ENCODE measurements at regions not wholly inside any gene's neighbourhood (a gene's known extent, or its start where the extent isn't known, plus 50 kb on each side); places are given as distances from the start of the nearest gene placed in this dataset.

DNA sequence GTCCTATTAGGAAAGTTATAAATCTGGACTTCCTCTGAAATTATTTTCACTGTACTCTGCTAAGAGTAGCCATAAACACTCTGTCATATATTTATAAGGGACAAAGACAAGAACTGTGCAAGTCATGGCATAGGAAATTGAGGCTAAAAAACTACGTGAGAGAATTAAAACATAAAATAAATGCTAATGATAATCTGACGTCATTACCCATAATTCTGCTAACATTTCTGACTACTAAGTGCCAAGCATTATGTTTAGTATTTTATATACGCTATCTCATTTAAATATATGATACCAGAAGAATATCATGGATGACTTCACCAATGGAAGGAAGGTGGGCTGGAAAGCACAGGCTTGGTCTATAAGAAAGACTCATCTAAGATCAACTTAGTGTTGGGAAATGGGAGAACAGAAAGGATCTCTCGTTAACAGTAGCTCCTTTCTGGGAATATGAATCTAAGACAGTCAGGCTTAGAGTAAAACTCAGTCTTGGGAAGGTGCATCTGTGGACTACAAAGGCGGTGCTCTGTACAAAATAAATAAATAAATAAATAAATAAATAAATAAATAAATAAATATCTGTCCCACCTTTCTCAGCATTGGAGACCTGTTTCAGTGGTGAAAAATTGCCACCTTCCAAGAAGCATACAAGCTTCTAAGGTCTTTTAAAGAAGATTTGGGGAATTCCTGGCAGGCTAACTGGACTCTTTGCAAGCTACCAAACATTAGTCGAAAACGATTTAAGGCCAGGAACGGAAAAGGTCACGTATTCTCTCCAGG is 267.4 kb downstream of the CGGBP1 start:
- TF ChIP-seq, protein P1, sequence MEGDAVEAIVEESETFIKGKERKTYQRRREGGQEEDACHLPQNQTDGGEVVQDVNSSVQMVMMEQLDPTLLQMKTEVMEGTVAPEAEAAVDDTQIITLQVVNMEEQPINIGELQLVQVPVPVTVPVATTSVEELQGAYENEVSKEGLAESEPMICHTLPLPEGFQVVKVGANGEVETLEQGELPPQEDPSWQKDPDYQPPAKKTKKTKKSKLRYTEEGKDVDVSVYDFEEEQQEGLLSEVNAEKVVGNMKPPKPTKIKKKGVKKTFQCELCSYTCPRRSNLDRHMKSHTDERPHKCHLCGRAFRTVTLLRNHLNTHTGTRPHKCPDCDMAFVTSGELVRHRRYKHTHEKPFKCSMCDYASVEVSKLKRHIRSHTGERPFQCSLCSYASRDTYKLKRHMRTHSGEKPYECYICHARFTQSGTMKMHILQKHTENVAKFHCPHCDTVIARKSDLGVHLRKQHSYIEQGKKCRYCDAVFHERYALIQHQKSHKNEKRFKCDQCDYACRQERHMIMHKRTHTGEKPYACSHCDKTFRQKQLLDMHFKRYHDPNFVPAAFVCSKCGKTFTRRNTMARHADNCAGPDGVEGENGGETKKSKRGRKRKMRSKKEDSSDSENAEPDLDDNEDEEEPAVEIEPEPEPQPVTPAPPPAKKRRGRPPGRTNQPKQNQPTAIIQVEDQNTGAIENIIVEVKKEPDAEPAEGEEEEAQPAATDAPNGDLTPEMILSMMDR (IDR thresholded peaks at IDR 0.05; ENCODE audit: extremely low read depth in 1 of 2, insufficient read depth in 1 of 2, low read depth in 1 of 2, low read length in 2 of 2): no peak
- TF ChIP-seq FOS (IDR thresholded peaks at IDR 0.05; ENCODE audit: borderline replicate concordance, insufficient read depth, low read length) (no peak), EZH2 (IDR thresholded peaks at IDR 0.05; ENCODE audit: borderline replicate concordance, low read depth, low read length, severe bottlenecking) (no peak), POLR2AphosphoS5 (IDR thresholded peaks at IDR 0.05; ENCODE audit: insufficient read depth, low read depth, low read length) (no peak), MYC (IDR thresholded peaks at IDR 0.05; ENCODE audit: low read depth, low read length) (no peak), POLR2A (IDR thresholded peaks at IDR 0.05; ENCODE audit: low read depth, low read length) (no peak)
- TF ChIP-seq, protein P2, sequence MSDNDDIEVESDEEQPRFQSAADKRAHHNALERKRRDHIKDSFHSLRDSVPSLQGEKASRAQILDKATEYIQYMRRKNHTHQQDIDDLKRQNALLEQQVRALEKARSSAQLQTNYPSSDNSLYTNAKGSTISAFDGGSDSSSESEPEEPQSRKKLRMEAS (IDR thresholded peaks at IDR 0.05; ENCODE audit: insufficient read depth, insufficient read length): no peak
